ENCODE measurements at regions not wholly inside any gene's neighbourhood (a gene's known extent, or its start where the extent isn't known, plus 50 kb on each side); places are given as distances from the start of the nearest gene placed in this dataset.

- peaks cover 0 to 19% (median 15%) of the 10 kb centered on the region in 4 donors for H3K4me1 ChIP-seq (ENCODE audit: control insufficient read depth in 4 of 4, insufficient read depth in 4 of 4, low read length in 3 of 4)
- TF ChIP-seq EGR1 (IDR thresholded peaks at IDR 0.05; ENCODE audit: low read depth in 2 of 2): no peak
- TF ChIP-seq TAF1 (conservative IDR thresholded peaks at IDR 0.05): no peak
- TF ChIP-seq, protein P1, sequence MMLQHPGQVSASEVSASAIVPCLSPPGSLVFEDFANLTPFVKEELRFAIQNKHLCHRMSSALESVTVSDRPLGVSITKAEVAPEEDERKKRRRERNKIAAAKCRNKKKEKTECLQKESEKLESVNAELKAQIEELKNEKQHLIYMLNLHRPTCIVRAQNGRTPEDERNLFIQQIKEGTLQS (IDR thresholded peaks at IDR 0.05): no peak
- no peak for TF ChIP-seq ZBTB33 (IDR thresholded peaks at IDR 0.05)
- no peak for TF ChIP-seq GABPA (IDR thresholded peaks at IDR 0.05 in 1 of 2, conservative IDR thresholded peaks at IDR 0.05 in 1 of 2)
- no peak for TF ChIP-seq NR2F2 (IDR thresholded peaks at IDR 0.05)
- TF ChIP-seq MAX (IDR thresholded peaks at IDR 0.05): no peak
- no peak for TF ChIP-seq RXRA (IDR thresholded peaks at IDR 0.05)
- TF ChIP-seq SP1 (IDR thresholded peaks at IDR 0.05): no peak
- H3K36me3 ChIP-seq (ENCODE audit: control insufficient read depth in 4 of 4, insufficient read depth in 3 of 4, low read depth in 1 of 4, low read length in 3 of 4): no peaks in the 10 kb centered on the region
- no peaks in the 10 kb centered on the region for H3K9me3 ChIP-seq (ENCODE audit: control insufficient read depth in 4 of 4, low read length in 3 of 4)
- no peak overlapping the region for H3K9ac ChIP-seq (ENCODE audit: low read depth in 1 of 2, low read length in 2 of 2)
- DNase-seq (ENCODE audit: low spot score): no peak
- H3K27ac ChIP-seq (ENCODE audit: low read depth in 1 of 2, low read length in 2 of 2): no peak overlapping the region
- no peaks in the 10 kb centered on the region for H3K27me3 ChIP-seq (ENCODE audit: control insufficient read depth in 4 of 4, insufficient read depth in 4 of 4, low read length in 3 of 4)
- 15% methylated on average over 2 of the region's 2 CpGs for WGBS
- no peak overlapping the region for H3K4me3 ChIP-seq (ENCODE audit: low read depth in 1 of 3, low read length in 3 of 3)
Measured at GRCh38 chr6:102680413-102680812, 1286.9 kb downstream of the GRIK2 start.

GRCh38 chr6:102679865-102680264, 1286.4 kb downstream of the GRIK2 start:
- no peak overlapping the region for H3K27ac ChIP-seq (ENCODE audit: low read depth in 1 of 2, low read length in 2 of 2)
- H3K36me3 ChIP-seq (ENCODE audit: control insufficient read depth in 4 of 4, insufficient read depth in 3 of 4, low read depth in 1 of 4, low read length in 3 of 4): no peaks in the 10 kb centered on the region
- peaks cover 0 to 19% (median 15%) of the 10 kb centered on the region in 4 donors for H3K4me1 ChIP-seq (ENCODE audit: control insufficient read depth in 4 of 4, insufficient read depth in 4 of 4, low read length in 3 of 4)
- 25% methylated on average over 1 of the region's 1 CpG for WGBS
- no peak overlapping the region for H3K9ac ChIP-seq (ENCODE audit: low read depth in 1 of 2, low read length in 2 of 2)
- no peak overlapping the region for H3K4me3 ChIP-seq (ENCODE audit: low read depth in 1 of 3, low read length in 3 of 3)
- no peaks in the 10 kb centered on the region for H3K9me3 ChIP-seq (ENCODE audit: control insufficient read depth in 4 of 4, low read length in 3 of 4)
- no peaks in the 10 kb centered on the region for H3K27me3 ChIP-seq (ENCODE audit: control insufficient read depth in 4 of 4, insufficient read depth in 4 of 4, low read length in 3 of 4)
- DNase-seq (ENCODE audit: low spot score): no peak
- TF ChIP-seq, protein P1 (IDR thresholded peaks at IDR 0.05): no peak
- TF ChIP-seq, protein P2, sequence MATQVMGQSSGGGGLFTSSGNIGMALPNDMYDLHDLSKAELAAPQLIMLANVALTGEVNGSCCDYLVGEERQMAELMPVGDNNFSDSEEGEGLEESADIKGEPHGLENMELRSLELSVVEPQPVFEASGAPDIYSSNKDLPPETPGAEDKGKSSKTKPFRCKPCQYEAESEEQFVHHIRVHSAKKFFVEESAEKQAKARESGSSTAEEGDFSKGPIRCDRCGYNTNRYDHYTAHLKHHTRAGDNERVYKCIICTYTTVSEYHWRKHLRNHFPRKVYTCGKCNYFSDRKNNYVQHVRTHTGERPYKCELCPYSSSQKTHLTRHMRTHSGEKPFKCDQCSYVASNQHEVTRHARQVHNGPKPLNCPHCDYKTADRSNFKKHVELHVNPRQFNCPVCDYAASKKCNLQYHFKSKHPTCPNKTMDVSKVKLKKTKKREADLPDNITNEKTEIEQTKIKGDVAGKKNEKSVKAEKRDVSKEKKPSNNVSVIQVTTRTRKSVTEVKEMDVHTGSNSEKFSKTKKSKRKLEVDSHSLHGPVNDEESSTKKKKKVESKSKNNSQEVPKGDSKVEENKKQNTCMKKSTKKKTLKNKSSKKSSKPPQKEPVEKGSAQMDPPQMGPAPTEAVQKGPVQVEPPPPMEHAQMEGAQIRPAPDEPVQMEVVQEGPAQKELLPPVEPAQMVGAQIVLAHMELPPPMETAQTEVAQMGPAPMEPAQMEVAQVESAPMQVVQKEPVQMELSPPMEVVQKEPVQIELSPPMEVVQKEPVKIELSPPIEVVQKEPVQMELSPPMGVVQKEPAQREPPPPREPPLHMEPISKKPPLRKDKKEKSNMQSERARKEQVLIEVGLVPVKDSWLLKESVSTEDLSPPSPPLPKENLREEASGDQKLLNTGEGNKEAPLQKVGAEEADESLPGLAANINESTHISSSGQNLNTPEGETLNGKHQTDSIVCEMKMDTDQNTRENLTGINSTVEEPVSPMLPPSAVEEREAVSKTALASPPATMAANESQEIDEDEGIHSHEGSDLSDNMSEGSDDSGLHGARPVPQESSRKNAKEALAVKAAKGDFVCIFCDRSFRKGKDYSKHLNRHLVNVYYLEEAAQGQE (IDR thresholded peaks at IDR 0.05): no peak
- TF ChIP-seq FOXA1 (IDR thresholded peaks at IDR 0.05) (no peak), GABPA (IDR thresholded peaks at IDR 0.05 in 1 of 2, conservative IDR thresholded peaks at IDR 0.05 in 1 of 2) (no peak), RXRA (IDR thresholded peaks at IDR 0.05) (peak in 1 of 2 donors; percentile 65), JUND (IDR thresholded peaks at IDR 0.05) (no peak), ZBTB33 (IDR thresholded peaks at IDR 0.05) (no peak), FOXA2 (IDR thresholded peaks at IDR 0.05) (peak; percentile 66), HNF4A (conservative IDR thresholded peaks at IDR 0.05) (peak; percentile 77 to 82), RAD21 (IDR thresholded peaks at IDR 0.05) (peak in 1 of 2 donors; percentile 16), YY1 (IDR thresholded peaks at IDR 0.05) (peak; percentile 45), NR2F2 (IDR thresholded peaks at IDR 0.05) (no peak), HNF4G (IDR thresholded peaks at IDR 0.05) (no peak), TAF1 (conservative IDR thresholded peaks at IDR 0.05) (no peak), SP1 (IDR thresholded peaks at IDR 0.05) (no peak), EGR1 (IDR thresholded peaks at IDR 0.05; ENCODE audit: low read depth in 2 of 2) (no peak), MAX (IDR thresholded peaks at IDR 0.05) (no peak)
- TF ChIP-seq, protein P3, sequence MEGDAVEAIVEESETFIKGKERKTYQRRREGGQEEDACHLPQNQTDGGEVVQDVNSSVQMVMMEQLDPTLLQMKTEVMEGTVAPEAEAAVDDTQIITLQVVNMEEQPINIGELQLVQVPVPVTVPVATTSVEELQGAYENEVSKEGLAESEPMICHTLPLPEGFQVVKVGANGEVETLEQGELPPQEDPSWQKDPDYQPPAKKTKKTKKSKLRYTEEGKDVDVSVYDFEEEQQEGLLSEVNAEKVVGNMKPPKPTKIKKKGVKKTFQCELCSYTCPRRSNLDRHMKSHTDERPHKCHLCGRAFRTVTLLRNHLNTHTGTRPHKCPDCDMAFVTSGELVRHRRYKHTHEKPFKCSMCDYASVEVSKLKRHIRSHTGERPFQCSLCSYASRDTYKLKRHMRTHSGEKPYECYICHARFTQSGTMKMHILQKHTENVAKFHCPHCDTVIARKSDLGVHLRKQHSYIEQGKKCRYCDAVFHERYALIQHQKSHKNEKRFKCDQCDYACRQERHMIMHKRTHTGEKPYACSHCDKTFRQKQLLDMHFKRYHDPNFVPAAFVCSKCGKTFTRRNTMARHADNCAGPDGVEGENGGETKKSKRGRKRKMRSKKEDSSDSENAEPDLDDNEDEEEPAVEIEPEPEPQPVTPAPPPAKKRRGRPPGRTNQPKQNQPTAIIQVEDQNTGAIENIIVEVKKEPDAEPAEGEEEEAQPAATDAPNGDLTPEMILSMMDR (IDR thresholded peaks at IDR 0.05; ENCODE audit: low read depth, low read length, missing input control): no peak

All from liver (tissue), 8 donors.